HepG2 (cell line): ENCODE measurements at regions not wholly inside any gene's neighbourhood (a gene's known extent, or its start where the extent isn't known, plus 50 kb on each side); places are given as distances from the start of the nearest gene placed in this dataset.

Source experiments
- ATAC-seq: fragments of 200-7000 bp; cut with Tn5 transposase; 3 replicates; pipeline ENCODE4 v1.9.1; 2020; ENCODE audit warnings: mild to moderate bottlenecking, moderate library complexity
- BruUV-seq: library from RNA; stranded (reverse); fragments of 400-500 nt; replicated peaks from 2 replicates; lab custom pipeline; 2021; lab: Mats Ljungman, UMichigan
- CTCF ChIA-PET: fragments of 300-600 bp; formaldehyde crosslinking; extraction: SDS; loops from one replicate; lab custom pipeline; 2021; ENCODE audit warnings: low total read pairs, inconsistent platforms, low intra/inter-chr PET ratio; lab: Yijun Ruan, JAX
- POLR2A ChIA-PET: fragments of 350-600 bp; sonication (Branson Sonifier 250); formaldehyde crosslinking; loops from one replicate; lab custom pipeline; 2020; ENCODE audit warnings: antibody characterized with exemption, inconsistent platforms; lab: Yijun Ruan, JAX
- DNase-seq: peaks from one replicate; pipeline ENCODE4 v3.0.0-alpha.2; 2015; ENCODE audit warnings: low spot score
- FAIRE-seq: peaks from 3 replicates; lab custom pipeline; 2011; peaks lifted over from hg19 to GRCh38; lab: Jason Lieb, UNC
- H2AFZ ChIP-seq: one replicate; pipeline ENCODE4 v1.6.1; 2011; ENCODE audit warnings: low read length, inconsistent platforms
- H3K27ac ChIP-seq: fragments of 300-600 bp; 3 replicates; pipeline ENCODE4 v1.8.0; 2011; ENCODE audit warnings: mixed run types, mild to moderate bottlenecking, mixed read lengths, low read length, inconsistent platforms; ENCODE audit not compliant: insufficient read depth; ENCODE audit errors: extremely low read length
- H3K27me3 ChIP-seq, 2 experiments: fragments of 200-600 bp in 1 of 2; 2 replicates in 1 of 2; 3 replicates in 1 of 2; pipeline versions ENCODE4 v1.6.0 to v1.8.0; 2011; ENCODE audit warnings: low read length in 2 of 2, mild to moderate bottlenecking in 2 of 2, moderate library complexity in 2 of 2, inconsistent platforms in 1 of 2; ENCODE audit not compliant: insufficient read depth in 2 of 2, control insufficient read depth in 1 of 2
- H3K36me3 ChIP-seq, 2 experiments: fragments of 200-600 bp in 1 of 2; replicated peaks in 1 of 2; 2 replicates in 1 of 2; 3 replicates in 1 of 2; pipeline versions ENCODE4 v1.5.1 to v1.8.0; 2011; ENCODE audit warnings: low read length in 2 of 2, inconsistent platforms in 1 of 2; ENCODE audit not compliant: insufficient read depth in 2 of 2, control insufficient read depth in 1 of 2
- H3K4me1 ChIP-seq: 2 replicates; pipeline ENCODE4 v1.5.1; 2012; ENCODE audit warnings: low read length, inconsistent platforms; ENCODE audit not compliant: insufficient read depth
- H3K4me2 ChIP-seq: 2 replicates; pipeline ENCODE4 v1.6.0; 2011; ENCODE audit warnings: low read depth, low read length, inconsistent platforms
- H3K4me3 ChIP-seq, 3 experiments: fragments of 200-600 bp in 1 of 3; sonication (generic), shearing (Covaris generic) in 1 of 3; replicated peaks in 1 of 3; 2 replicates each; pipeline ENCODE4 v1.5.1; 2011 to 2016; ENCODE audit warnings: low read length in 3 of 3, inconsistent platforms in 2 of 3, low read depth in 2 of 3, mild to moderate bottlenecking in 2 of 3, control low read depth in 1 of 3, mixed read lengths in 1 of 3; ENCODE audit not compliant: insufficient read depth in 1 of 3
- H3K79me2 ChIP-seq: one replicate; pipeline ENCODE4 v1.6.1; 2011; ENCODE audit warnings: low read length, inconsistent platforms; ENCODE audit not compliant: insufficient read depth
- H3K9ac ChIP-seq: 2 replicates; pipeline ENCODE4 v1.6.0; 2011; ENCODE audit warnings: mild to moderate bottlenecking, low read depth, low read length, inconsistent platforms; ENCODE audit not compliant: insufficient read depth
- H3K9me3 ChIP-seq: 2 replicates; pipeline ENCODE4 v1.5.1; 2012; ENCODE audit warnings: mild to moderate bottlenecking, low read length
- H4K20me1 ChIP-seq: 2 replicates; pipeline ENCODE4 v1.6.0; 2011; ENCODE audit warnings: inconsistent platforms, mild to moderate bottlenecking, low read length, moderate library complexity; ENCODE audit not compliant: insufficient read depth
- MAFF ChIP-seq: IDR thresholded peaks from 2 replicates; pipeline ENCODE4 v1.6.1; 2011; ENCODE audit warnings: low read depth, low read length, improper control_type of control experiment
- PRMT3 ChIP-seq: sonication (generic); formaldehyde crosslinking; IDR thresholded peaks from 2 replicates; pipeline ENCODE4 v1.8.1; 2022; ENCODE audit warnings: low read depth, mild to moderate bottlenecking, moderate library complexity, missing genetic modification reagents, borderline replicate concordance
- YY1 ChIP-seq: IDR thresholded peaks from 2 replicates; pipeline ENCODE4 v1.6.1; 2011; ENCODE audit warnings: low read length, low read depth, moderate library complexity, mild to moderate bottlenecking; ENCODE audit not compliant: insufficient read depth, insufficient replicate concordance
- ZNF280D ChIP-seq: sonication (generic); formaldehyde crosslinking; IDR thresholded peaks from 2 replicates; pipeline ENCODE4 v1.5.1; 2020; ENCODE audit warnings: mild to moderate bottlenecking, missing genetic modification reagents
- ZNF703 ChIP-seq: sonication (generic); formaldehyde crosslinking; IDR thresholded peaks from 2 replicates; pipeline ENCODE4 v1.5.1; 2020; ENCODE audit warnings: missing genetic modification reagents, mild to moderate bottlenecking, moderate library complexity, borderline replicate concordance
- ZNF773 ChIP-seq: sonication (generic); formaldehyde crosslinking; IDR thresholded peaks from 2 replicates; pipeline ENCODE4 v1.4.0; 2020; ENCODE audit warnings: missing genetic modification reagents, borderline replicate concordance
- WGBS: methylation state at CpG from one replicate; pipeline ENCODE4 v1.1.6; 2017; ENCODE audit warnings: low lambda C conversion rate; 5-methylcytosine and 5-hydroxymethylcytosine counted together
- in situ Hi-C: cut with HindIII; loops from 2 replicates; pipeline ENCODE4 v1.10.0; 2017; ENCODE audit warnings: low pct_unique_long_range_greater_than_20kb; ENCODE audit not compliant: extremely low pct_ligation_motif_present
- intact Hi-C: fragments of 100-400 bp; cut with micrococcal nuclease; formaldehyde crosslinking; loops from one replicate; pipeline ENCODE4 v1.10.0; 2022; ENCODE audit not compliant: unreplicated experiment
- TF ChIP-seq, protein P1 (sequence below): sonication (generic); formaldehyde crosslinking; IDR thresholded peaks from 2 replicates; pipeline ENCODE4 v1.8.0; 2022; ENCODE audit warnings: mild to moderate bottlenecking, missing genetic modification reagents
- TF ChIP-seq, protein P2 (sequence below): sonication (generic); formaldehyde crosslinking; IDR thresholded peaks from 2 replicates; pipeline ENCODE4 v1.4.0; 2020; ENCODE audit warnings: mild to moderate bottlenecking, missing genetic modification reagents
- TF ChIP-seq, protein P3 (sequence below): sonication (generic); formaldehyde crosslinking; IDR thresholded peaks from 2 replicates; pipeline ENCODE4 v1.4.0; 2020; ENCODE audit warnings: mild to moderate bottlenecking, missing genetic modification reagents

DNA sequence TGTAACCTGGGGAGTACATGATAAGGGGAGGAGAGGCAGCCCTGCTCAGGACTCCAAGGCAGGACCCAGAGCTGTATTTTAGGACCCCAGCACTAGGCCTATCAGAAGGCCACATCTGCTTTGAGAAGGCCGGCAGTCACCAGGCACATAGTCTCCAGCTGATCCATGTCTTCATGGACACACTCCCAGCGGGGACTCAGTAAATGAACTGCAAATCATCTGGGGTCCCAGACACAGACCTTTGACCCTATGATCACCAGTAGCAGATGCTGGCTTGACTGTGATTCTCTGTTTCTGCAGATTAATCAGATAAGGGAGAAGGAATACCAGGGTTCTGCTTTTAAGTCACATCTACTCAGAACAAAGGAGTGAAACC is 341.4 kb upstream of the PODXL start:
- Histone ChIP-seq H3K36me3 (no peaks in the 10 kb centered on the region), H3K4me1 (no peaks in the 10 kb centered on the region), H3K27me3 (no peaks in the 10 kb centered on the region), H3K4me3 (no peak overlapping the region), H2AFZ (no peak overlapping the region), H4K20me1 (no peaks in the 10 kb centered on the region), H3K27ac (no peak overlapping the region), H3K9ac (no peak overlapping the region), H3K79me2 (no peaks in the 10 kb centered on the region), H3K4me2 (no peak overlapping the region), H3K9me3 (no peaks in the 10 kb centered on the region)
- intact Hi-C loops (no loop called here), in situ Hi-C loops (no loop called here)
- 0% methylated on average over 1 of the region's 2 CpGs for WGBS
- TF ChIP-seq, protein P1, sequence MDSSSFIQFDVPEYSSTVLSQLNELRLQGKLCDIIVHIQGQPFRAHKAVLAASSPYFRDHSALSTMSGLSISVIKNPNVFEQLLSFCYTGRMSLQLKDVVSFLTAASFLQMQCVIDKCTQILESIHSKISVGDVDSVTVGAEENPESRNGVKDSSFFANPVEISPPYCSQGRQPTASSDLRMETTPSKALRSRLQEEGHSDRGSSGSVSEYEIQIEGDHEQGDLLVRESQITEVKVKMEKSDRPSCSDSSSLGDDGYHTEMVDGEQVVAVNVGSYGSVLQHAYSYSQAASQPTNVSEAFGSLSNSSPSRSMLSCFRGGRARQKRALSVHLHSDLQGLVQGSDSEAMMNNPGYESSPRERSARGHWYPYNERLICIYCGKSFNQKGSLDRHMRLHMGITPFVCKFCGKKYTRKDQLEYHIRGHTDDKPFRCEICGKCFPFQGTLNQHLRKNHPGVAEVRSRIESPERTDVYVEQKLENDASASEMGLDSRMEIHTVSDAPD (CRISPR knock-in tag): no peak
- TF ChIP-seq ZNF703 (CRISPR knock-in tag) (no peak), ZNF773 (CRISPR knock-in tag) (no peak), ZNF280D (CRISPR knock-in tag) (no peak), YY1 (no peak), PRMT3 (CRISPR knock-in tag) (no peak), MAFF (no peak)
- TF ChIP-seq, protein P2, sequence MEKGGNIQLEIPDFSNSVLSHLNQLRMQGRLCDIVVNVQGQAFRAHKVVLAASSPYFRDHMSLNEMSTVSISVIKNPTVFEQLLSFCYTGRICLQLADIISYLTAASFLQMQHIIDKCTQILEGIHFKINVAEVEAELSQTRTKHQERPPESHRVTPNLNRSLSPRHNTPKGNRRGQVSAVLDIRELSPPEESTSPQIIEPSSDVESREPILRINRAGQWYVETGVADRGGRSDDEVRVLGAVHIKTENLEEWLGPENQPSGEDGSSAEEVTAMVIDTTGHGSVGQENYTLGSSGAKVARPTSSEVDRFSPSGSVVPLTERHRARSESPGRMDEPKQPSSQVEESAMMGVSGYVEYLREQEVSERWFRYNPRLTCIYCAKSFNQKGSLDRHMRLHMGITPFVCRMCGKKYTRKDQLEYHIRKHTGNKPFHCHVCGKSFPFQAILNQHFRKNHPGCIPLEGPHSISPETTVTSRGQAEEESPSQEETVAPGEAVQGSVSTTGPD (CRISPR knock-in tag): no peak
- TF ChIP-seq, protein P3, sequence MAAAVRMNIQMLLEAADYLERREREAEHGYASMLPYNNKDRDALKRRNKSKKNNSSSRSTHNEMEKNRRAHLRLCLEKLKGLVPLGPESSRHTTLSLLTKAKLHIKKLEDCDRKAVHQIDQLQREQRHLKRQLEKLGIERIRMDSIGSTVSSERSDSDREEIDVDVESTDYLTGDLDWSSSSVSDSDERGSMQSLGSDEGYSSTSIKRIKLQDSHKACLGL (CRISPR knock-in tag): no peak
- no TSS peak for BruUV-seq
- FAIRE-seq (no peak), ATAC-seq (no peak), DNase-seq (no peak)
- ChIA-PET POLR2A (no interaction called here), CTCF (no interaction called here)
